RWPE2 (cell line): ENCODE measurements at regions not wholly inside any gene's neighbourhood (a gene's known extent, or its start where the extent isn't known, plus 50 kb on each side); places are given as distances from the start of the nearest gene placed in this dataset.

Experiments used
- ATAC-seq: fragments of 200-7000 bp; cut with Tn5 transposase; 3 replicates; pipeline ENCODE4 v1.9.1; 2021; ENCODE audit warnings: low read depth
- DNase-seq: peaks from one replicate; pipeline ENCODE4 v3.0.0-alpha.2; 2020; ENCODE audit warnings: low spot score
- H3K27ac ChIP-seq: fragments of 450-650 bp; 2 replicates; pipeline ENCODE4 v1.5.1; 2017; ENCODE audit warnings: mild to moderate bottlenecking; ENCODE audit not compliant: poor library complexity, severe bottlenecking
- H3K27me3 ChIP-seq: fragments of 250-450 bp; sonication (Bioruptor Pico); 2 replicates; pipeline ENCODE4 v1.5.1; 2021; ENCODE audit warnings: mild to moderate bottlenecking, moderate library complexity; ENCODE audit not compliant: insufficient read depth, poor library complexity, severe bottlenecking
- H3K36me3 ChIP-seq: fragments of 250-450 bp; sonication (Bioruptor Pico); 2 replicates; pipeline ENCODE4 v1.5.1; 2020; ENCODE audit warnings: low read depth, mild to moderate bottlenecking, moderate library complexity
- H3K4me1 ChIP-seq: fragments of 250-450 bp; sonication (Bioruptor Pico); 2 replicates; pipeline ENCODE4 v1.5.1; 2021; ENCODE audit warnings: mild to moderate bottlenecking, moderate library complexity; ENCODE audit not compliant: insufficient read depth, poor library complexity, severe bottlenecking
- H3K4me3 ChIP-seq: fragments of 250-450 bp; sonication (Bioruptor Pico); 2 replicates; pipeline ENCODE4 v1.5.1; 2021; ENCODE audit warnings: mild to moderate bottlenecking, moderate library complexity; ENCODE audit not compliant: severe bottlenecking
- H3K9me3 ChIP-seq: fragments of 250-450 bp; sonication (Bioruptor Pico); 2 replicates; pipeline ENCODE4 v1.5.1; 2021; ENCODE audit warnings: mild to moderate bottlenecking, moderate library complexity; ENCODE audit not compliant: severe bottlenecking
- TF ChIP-seq, protein P1 (sequence below): fragments of 450-650 bp; IDR thresholded peaks from one replicate; pipeline ENCODE4 v1.5.1; 2017; ENCODE audit warnings: mild to moderate bottlenecking, moderate library complexity; ENCODE audit not compliant: poor library complexity, severe bottlenecking

- no peaks in the 10 kb centered on the region for H3K36me3 ChIP-seq
- H3K4me1 ChIP-seq, result no peaks in the 10 kb centered on the region
- TF ChIP-seq, protein P1, sequence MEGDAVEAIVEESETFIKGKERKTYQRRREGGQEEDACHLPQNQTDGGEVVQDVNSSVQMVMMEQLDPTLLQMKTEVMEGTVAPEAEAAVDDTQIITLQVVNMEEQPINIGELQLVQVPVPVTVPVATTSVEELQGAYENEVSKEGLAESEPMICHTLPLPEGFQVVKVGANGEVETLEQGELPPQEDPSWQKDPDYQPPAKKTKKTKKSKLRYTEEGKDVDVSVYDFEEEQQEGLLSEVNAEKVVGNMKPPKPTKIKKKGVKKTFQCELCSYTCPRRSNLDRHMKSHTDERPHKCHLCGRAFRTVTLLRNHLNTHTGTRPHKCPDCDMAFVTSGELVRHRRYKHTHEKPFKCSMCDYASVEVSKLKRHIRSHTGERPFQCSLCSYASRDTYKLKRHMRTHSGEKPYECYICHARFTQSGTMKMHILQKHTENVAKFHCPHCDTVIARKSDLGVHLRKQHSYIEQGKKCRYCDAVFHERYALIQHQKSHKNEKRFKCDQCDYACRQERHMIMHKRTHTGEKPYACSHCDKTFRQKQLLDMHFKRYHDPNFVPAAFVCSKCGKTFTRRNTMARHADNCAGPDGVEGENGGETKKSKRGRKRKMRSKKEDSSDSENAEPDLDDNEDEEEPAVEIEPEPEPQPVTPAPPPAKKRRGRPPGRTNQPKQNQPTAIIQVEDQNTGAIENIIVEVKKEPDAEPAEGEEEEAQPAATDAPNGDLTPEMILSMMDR, result no peak
- no peak for ATAC-seq
- H3K4me3 ChIP-seq, result no peak overlapping the region
- no peaks in the 10 kb centered on the region for H3K27me3 ChIP-seq
- H3K9me3 ChIP-seq, result no peaks in the 10 kb centered on the region
- no peak for DNase-seq
- no peak overlapping the region for H3K27ac ChIP-seq
These were observed 539.1 kb downstream of the EDEM1 start for GRCh38 chr3:5726621-5727020.

DNA sequence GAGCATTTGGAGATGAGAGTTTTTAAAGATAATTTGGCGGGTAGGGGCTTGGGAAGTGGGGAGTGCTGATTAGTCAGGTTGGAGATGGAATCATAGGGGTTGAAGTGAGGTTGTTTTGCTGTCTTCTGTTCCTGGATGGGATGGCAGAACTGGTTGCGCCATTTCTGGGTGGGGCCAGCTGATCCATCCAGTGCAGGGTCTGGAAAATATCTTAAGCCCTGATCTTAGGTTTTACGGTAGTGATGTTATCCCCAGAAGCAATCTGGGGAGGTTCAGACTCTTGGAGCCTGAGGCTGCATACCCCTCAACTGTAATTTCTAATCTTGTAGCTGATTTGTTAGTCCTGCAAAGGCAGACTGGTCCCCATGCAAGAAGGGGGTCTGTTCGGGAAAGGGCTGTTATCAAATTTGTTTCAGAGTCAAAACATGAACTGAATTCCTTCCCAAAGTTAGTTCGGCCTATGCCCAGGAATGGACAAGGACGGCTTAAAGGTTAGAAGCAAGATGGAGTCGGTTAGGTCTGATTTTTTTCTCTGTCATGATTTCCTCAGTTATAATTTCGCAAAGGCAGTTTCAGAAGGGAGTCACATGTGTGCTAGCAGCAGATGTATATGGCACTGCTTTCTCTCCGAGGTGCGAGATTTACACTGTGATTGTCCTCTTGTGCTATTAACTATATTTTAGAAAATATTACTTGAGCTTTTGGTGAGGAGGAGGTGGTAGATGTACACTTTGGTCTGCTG, 540.4 kb downstream of the EDEM1 start:
- Histone ChIP-seq H3K4me1 (no peaks in the 10 kb centered on the region), H3K36me3 (no peaks in the 10 kb centered on the region), H3K4me3 (no peak overlapping the region), H3K27ac (no peak overlapping the region), H3K27me3 (no peaks in the 10 kb centered on the region), H3K9me3 (no peaks in the 10 kb centered on the region)
- no peak for ATAC-seq
- DNase-seq, result no peak
- TF ChIP-seq, protein P1, result no peak

DNA sequence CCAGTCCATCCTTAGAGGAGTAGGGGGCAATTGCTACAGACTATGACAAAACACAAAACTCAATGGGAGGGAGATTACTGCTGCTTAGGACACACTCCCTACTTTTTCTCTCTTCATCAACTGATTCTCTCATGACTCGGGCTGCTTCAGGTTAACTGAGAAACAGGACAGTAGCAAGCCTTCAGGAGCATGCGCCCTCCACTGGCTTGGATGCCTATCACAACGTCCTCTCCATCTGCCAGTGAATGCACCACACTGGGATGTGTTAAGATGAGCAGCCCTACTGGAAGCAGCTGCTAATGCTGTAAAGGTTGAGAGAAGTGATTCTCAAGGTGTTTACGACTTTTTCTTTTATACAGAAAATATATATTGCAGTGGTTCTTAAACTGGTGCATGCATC, 542.3 kb downstream of the EDEM1 start:
- Histone ChIP-seq H3K27me3 (no peaks in the 10 kb centered on the region), H3K4me3 (no peak overlapping the region), H3K4me1 (no peaks in the 10 kb centered on the region), H3K36me3 (no peaks in the 10 kb centered on the region), H3K27ac (no peak overlapping the region), H3K9me3 (no peaks in the 10 kb centered on the region)
- DNase-seq (no peak), ATAC-seq (no peak)
- TF ChIP-seq, protein P1, result no peak

- TF ChIP-seq, protein P1, result no peak
- ATAC-seq, result no peak
- Histone ChIP-seq H3K27ac (no peak overlapping the region), H3K9me3 (no peaks in the 10 kb centered on the region), H3K27me3 (no peaks in the 10 kb centered on the region), H3K36me3 (no peaks in the 10 kb centered on the region), H3K4me3 (no peak overlapping the region), H3K4me1 (no peaks in the 10 kb centered on the region)
- no peak for DNase-seq
These were observed 543.6 kb downstream of the EDEM1 start for GRCh38 chr3:5731100-5731499.

DNA sequence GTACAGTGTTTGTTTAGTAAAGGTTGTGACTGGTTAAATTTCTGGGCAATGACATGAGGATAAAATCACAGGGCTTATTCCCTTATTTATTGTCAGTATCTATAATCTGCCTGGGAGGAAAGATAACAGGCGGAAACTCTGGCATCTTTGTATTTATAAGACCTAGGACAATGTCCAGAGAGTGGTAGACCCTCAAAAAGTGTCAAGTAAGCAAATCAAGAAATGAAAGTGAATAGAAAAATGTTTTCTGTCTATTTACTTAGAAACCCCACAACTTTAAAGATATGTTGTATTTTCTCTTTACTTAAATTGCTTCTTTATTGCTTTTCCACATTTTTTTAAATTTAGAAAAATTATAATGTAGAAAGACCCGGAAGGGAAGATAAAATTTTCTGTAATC, 544.6 kb downstream of the EDEM1 start:
- DNase-seq, result no peak
- Histone ChIP-seq H3K9me3 (no peaks in the 10 kb centered on the region), H3K27ac (no peak overlapping the region), H3K4me3 (no peak overlapping the region), H3K27me3 (no peaks in the 10 kb centered on the region), H3K4me1 (no peaks in the 10 kb centered on the region), H3K36me3 (no peaks in the 10 kb centered on the region)
- TF ChIP-seq, protein P1, result no peak
- ATAC-seq, result no peak
